ENCODE measurements at regions not wholly inside any gene's neighbourhood (a gene's known extent, or its start where the extent isn't known, plus 50 kb on each side); places are given as distances from the start of the nearest gene placed in this dataset.

DNA sequence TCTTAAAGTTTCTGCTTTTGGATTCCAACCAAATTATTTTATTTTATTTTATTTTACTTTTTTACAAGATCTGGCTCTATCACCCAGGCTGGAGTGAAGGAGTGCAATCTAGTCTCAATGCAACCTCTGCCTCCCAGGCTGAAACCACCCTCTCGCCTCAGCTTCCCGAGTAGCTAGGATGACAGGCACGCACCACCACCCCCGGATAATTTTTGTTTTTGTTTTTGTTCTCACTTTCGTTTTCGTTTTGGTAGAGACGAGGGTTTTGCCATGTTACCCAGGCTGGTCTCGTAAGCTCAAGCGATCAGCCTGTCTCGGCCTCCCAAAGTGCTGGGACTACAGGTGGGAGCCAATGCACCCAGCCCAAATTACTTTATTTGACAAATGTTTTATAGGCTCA is 219.8 kb downstream of the ETS1 start:
- in situ Hi-C loops (cut with MboI; ENCODE audit: low sequenced_read_pairs), result no loop called here

DNA sequence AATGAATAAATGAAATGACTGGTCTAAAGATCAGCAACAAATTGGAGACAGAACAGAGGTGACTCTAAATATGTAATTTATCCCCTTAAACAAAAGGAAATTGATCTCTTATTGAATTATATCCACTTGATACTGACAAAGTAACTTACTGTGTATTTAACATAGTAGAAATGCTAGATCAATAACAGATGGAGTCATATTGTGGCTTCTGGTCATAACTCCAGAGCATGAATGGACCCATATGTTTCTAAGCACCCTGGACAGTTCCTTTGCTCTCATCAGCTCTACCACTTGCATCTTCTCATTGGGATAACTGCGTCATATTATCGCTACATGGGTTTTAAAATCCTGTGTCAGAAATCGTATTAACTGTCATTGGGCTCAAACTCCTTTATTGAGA is 222.3 kb downstream of the ETS1 start:
- in situ Hi-C loops (cut with MboI; ENCODE audit: low sequenced_read_pairs), result no loop called here

DNA sequence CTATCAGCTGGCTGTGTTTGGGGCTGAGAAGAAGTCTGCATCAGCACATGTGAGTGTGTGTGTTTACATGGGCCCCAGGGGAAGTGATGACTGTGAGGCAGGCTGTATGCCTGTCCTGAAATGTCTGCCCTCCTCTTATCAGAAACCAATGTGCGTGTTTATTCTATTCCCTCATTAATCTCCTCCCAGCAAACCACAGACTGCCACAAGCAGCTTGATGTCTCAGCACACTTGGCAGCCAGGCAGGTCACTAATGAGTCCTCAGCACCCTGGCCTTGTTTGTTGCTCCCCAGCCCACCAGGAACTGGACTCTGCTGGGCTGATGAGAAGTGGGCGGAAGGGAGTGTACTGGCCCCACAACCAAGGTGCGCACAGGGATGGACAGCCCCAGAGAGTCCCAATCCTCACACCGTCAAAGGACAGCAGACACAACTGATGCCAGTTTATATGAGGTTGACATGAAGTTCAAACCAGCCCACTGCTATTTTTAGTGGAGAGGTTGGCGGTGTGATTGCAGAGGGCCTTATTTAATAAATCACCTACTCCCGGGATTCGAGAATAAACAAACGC is 225.8 kb downstream of the ETS1 start:
- in situ Hi-C loops (cut with MboI; ENCODE audit: low sequenced_read_pairs), result no loop called here

DNA sequence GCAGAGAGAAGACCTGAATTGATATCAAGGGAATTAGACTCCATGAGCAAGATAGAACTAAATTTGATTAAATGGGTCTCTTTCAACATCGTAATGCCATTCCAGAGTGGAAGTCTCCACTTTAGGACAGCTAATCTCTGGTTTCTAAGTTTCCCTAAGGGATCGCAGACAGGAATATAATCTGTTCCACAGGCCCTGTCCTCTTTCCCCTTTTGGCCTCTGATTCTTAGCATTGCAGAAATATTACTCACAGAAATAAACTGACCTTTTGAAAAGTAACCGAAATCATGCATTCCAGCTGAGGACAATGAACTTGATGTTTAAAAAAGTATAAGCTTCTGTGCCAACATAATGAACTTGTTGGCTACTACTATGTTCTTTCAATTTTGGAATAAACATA is 227.8 kb downstream of the ETS1 start:
- in situ Hi-C loops (cut with MboI; ENCODE audit: low sequenced_read_pairs), result no loop called here

DNA sequence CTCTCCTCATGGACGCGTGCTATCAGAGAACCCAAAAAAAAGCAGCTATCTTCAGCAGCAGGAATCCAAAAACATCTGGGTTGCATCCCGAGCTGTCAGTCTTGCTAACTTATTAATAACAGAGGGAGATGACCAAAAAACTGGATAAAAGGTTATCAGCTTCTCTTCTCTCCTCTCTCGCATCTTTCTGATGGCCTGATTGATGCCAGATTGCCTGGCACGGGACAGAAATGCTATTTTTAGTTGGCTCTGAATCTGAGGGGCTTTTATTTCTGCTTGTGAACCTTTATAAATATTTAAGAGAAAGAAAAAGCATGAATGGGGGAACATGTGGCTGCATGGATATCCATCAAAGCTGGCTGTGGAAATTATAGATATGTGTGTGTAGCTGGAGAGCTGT is 230.3 kb downstream of the ETS1 start:
- in situ Hi-C loops (cut with MboI; ENCODE audit: low sequenced_read_pairs), result no loop called here

DNA sequence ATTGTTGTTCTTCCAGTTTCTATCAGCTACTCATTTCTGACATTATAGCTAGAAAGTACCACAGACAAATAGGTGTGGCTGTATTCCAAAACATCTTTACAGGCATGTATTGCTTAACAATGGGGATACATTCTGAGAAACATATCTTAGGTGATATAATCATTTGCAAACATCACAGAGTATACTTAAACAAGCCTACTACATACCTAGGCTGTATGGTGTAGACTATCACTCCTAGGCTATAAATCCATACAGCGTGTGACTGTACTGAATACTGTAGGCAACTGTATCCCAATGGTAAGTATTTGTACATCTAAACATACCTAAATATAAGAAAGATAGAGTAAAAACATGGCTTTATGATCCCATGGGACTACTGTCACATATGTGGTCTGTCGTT is 231.8 kb downstream of the ETS1 start:
- in situ Hi-C loops (cut with MboI; ENCODE audit: low sequenced_read_pairs), result no loop called here

DNA sequence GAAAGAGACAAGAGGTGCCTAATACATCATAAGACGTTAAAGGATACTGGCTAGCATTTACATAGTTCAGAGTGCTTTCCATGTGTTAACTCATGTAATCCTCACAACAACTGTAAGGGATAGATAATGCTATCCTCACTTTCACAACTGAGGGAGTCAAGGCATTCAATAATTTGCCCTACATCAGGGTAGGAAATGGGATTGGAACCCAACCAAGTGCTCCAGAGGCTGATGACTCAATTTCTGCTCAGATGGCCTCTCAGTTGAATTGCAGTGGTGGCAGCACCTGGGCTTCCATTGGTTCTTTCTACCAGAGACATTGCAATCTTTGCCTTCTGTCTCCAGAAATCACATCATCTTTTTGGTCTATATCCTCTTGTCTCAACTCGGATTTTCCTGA is 232.9 kb downstream of the ETS1 start:
- in situ Hi-C loops (cut with MboI; ENCODE audit: low sequenced_read_pairs), result no loop called here

DNA sequence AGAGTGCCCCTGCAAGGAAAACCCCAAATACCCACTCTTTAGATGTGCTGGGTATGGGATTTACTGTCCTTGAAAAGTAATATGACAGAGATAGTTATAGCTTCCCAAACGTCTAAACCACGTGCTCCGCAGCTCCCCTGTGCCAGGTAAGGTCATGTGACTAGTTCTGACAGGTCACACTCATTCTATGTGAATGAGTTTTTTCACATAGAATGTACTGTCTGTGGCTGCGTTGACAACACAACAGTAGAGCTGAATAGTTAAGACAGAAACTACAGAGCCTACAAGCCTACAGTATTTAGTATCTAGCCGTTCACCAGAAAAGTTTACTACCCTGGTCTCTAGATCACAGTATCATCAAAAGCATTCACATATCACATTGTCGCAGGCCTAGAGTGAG is 236.2 kb downstream of the ETS1 start:
- in situ Hi-C loops (cut with MboI; ENCODE audit: low sequenced_read_pairs), result no loop called here

DNA sequence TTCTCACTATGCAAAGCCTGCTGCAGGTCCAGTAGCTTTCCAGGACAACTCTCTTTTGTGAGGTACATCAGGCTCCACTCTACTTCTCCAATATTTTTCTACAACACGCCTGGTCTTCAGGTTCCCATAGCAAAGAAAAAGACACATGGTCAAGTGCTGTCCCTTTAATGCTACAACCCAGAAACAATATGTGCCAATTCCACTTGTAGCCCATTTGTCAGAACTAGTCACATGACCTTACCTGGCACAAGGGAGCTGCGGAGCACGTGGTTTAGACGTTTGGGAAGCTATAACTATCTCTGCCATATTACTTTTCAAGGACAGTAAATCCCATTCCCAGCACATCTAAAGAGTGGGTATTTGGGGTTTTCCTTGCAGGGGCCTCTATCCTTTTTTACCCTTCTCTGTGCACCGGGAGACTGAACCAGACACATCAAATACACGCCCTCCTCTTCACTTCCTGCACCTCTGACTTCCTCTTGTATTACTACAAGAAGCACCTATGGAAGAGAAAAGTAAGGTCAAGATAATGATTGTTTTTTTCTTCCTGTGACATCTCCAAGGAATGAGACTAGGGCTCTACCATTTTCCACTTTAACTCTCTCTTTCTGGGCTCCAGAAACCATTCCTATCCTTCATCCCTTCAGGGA is 237.6 kb downstream of the ETS1 start:
- in situ Hi-C loops (cut with MboI; ENCODE audit: low sequenced_read_pairs), result no loop called here

DNA sequence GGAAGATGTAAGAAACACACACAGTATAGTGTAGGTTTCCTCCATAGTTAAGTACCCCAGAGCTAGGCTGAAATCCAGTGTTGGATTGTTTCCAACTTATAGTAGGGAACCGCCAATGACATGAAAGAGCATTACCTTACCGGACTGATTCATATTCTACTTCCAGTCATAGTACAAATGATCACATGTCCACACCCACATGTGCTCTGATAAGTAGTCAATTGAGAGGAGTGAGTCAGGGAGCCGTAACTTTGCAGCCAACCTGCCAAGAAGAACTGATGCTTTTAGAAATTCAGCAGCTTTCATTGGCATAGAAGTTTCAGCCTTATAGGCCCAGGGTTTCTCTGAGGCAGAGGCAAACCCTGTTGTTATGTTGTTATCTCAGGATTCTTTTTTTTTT is 240.6 kb downstream of the ETS1 start:
- in situ Hi-C loops (cut with MboI; ENCODE audit: low sequenced_read_pairs), result no loop called here

DNA sequence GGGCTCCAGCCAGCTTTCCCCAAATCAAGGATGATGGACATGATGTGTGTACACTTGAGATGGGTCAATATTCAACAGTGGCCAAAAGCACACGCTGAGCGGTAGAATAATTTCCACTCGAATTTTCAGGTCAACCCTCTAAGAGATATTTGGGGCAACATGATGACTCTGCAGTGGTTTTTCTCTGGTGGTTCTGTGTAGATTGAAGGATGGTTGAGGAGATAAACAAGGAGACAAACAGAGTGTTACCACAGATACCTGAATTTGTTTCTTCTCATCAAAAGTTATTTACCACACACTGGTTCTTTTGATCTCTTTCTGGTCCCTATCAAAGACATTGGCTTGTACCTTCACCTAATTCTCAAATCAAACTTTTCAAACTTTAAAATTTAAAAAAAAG is 242.0 kb downstream of the ETS1 start:
- in situ Hi-C loops (cut with MboI; ENCODE audit: low sequenced_read_pairs), result no loop called here

DNA sequence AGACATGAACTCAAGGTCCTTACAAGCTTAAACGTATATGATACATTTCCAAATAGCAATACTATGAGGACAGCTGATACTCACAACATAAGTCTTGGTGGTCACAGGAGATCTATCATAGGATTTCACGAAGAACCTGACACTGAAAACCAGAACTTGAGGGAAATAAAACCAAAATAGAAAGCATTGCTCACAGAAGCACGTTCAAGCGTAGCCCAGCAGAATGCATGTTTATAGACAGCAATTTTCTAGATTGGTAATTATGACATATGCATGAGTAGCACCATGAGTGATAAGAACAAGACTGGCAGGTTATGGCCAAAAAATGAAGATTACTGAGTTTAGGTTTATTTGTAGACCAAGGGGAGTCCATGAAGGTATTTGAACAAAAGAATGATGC is 243.5 kb downstream of the ETS1 start:
- in situ Hi-C loops (cut with MboI; ENCODE audit: low sequenced_read_pairs), result no loop called here

DNA sequence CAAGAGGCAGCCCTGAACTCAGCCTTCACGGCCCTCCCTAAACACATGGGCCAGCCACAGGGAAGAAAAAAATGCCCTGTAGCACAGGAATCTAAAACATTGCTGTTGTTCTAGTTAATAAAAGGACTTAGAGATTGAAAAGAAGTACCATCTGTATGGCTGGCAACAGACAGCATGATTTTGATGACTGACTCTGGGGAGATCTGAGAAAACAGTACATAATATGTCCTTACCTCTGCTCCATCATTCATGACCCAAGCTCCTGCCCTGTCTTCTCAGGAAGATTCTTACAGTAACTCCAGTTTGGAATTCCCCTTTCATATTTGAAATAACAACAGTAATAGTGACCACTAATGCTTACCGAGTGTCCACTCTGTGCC is 244.2 kb downstream of the ETS1 start:
- in situ Hi-C loops (cut with MboI; ENCODE audit: low sequenced_read_pairs), result no loop called here

DNA sequence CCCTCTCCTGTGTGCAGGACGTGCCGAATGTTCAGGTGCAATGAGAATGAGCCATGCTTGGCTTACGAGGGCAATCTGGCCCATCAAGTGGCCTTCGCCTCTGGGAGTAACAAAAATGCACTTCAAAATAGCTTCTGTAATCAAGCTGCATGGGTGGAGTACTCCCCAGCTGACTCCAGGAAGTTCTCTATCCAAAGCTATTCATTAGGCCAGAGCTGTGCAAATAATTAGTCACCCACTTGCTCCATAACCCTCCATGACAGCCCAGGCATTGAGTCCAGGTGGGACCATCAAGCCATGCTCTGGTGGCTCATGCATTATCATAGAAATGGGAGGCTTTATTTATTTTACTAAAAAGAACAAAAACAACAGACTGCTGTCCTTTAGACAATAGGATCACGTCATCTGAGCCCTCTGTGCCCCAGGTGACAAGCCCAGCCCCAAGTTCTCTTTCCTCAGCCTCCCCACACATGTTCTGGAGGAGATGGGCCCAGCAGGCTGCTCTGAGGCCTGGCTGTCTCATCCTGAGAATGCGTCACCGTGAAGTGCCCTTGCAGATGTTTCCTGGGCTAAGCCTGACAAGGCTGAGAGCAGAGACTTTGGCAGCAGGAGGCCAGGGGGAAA is 244.7 kb downstream of the ETS1 start:
- in situ Hi-C loops (cut with MboI; ENCODE audit: low sequenced_read_pairs), result no loop called here

DNA sequence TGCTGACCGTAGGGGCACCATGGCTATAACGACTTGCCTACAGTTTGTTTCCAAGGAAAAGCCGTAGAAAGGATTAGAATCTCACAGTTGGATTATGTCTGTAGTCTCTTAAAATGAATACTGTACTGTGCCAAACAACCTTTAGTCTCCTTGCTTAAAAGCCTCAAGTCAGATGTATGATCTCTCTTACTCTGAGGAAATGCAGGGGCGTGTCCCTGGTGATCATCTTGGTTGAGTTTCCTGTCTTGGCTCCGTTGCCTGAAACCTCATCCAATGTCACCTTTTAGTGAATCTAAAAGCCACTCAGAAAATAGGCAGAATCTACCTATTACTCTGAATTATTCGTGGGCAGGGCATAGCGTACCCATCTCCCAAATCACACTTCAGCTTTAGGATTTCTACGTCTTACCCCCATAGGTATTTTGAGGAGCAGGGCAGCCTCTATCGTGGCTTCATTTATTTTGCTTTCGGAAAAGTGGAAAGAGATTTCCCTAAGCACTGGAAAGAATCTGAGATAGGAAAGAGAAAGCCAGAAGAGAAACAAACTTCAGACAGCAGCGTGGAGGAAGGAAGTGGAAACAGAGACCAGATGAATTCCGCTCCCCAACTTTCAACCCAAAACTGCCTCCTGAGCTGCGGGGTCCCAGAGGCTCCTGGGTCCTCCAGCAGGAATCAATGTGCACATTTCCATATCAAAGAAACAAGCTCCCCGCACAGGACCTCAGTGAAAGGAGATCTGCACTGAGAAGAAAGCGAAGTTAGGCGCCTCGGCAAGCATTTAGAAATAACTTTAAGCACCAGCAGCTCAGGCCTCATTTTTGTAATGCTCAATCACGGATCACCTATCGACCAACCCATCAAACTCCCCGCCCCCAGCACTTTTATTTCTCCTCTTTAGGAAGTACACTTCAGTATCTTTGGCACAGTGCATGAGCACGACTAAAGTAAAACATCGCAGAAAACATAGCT is 245.8 kb downstream of the ETS1 start:
- in situ Hi-C loops (cut with MboI; ENCODE audit: low sequenced_read_pairs), result no loop called here

DNA sequence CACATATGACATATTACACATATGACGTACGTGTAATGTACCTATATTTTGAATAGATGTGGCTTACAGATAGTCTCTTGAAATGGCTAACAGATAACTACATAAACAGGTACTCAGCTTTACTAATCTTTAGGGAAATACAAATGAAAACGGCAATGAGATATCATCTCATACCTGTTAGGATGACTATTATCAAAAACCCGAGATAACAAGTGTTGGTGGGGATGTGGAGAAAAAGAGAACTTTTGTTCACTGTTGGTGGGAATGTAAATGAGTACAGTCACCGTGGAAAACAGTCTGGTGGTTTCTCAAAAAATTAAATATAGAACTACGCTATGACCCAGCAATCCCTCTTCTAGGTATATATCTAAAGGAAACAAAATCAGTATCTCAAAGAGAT is 247.6 kb downstream of the ETS1 start:
- in situ Hi-C loops (cut with MboI; ENCODE audit: low sequenced_read_pairs), result no loop called here

DNA sequence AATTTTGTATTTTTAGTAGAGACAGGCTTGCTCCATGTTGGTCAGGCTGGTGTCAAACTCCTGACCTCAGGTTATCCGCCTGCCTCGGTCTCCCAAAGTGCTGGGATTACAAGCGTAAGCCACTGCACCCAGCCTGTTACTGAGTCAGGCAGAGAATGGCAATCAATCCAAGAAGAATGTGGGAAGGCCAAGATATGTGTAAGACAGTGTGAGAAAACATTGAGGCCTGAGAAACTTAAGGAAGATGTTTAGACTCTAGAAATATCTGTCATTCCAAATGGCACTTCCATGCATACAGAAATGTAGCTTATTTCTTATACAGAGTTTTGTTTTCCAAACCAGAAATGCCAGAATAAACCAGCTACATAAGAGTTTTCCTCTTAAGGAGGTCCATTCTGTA is 248.5 kb downstream of the ETS1 start:
- in situ Hi-C loops (cut with MboI; ENCODE audit: low sequenced_read_pairs), result no loop called here

DNA sequence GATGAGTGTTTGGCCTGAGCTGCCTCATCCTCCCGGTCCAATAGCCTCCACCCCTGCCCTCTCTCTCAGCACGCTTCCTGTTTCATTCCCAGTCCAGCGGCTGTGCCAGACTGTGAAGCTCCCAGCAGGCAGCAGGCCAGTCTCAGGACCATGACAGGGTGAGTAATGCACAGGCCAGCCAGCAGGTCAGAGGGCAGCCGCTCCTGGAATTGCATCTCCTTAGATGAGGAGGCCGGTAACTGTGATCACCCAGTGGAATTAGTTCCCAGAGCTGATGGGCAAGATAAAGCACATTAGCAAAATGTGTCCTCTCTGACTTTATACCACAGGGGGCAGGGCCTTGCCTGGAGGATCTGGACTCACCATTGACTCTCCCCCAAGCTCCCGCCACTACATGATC is 251.2 kb downstream of the ETS1 start:
- in situ Hi-C loops (cut with MboI; ENCODE audit: low sequenced_read_pairs), result no loop called here

DNA sequence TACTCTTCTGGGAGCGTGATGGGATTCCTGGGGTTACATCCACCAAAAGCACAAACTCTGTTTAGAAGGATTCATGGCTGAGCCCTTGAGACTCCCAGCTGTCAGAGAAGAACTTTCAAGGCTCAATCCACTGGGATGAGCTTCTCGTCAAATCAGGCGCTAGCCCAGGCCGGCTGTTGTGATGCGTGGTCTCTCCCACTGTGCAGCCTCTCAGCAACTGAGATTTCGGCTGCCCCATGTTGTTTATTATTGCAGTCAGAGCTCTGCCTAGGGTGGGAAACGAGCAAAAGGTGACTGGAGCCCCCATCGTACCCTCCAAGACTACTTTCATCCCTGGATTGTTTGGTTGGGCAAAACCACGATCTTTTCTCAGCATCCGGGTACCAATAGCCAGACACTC is 251.6 kb downstream of the ETS1 start:
- in situ Hi-C loops (cut with MboI; ENCODE audit: low sequenced_read_pairs), result no loop called here

DNA sequence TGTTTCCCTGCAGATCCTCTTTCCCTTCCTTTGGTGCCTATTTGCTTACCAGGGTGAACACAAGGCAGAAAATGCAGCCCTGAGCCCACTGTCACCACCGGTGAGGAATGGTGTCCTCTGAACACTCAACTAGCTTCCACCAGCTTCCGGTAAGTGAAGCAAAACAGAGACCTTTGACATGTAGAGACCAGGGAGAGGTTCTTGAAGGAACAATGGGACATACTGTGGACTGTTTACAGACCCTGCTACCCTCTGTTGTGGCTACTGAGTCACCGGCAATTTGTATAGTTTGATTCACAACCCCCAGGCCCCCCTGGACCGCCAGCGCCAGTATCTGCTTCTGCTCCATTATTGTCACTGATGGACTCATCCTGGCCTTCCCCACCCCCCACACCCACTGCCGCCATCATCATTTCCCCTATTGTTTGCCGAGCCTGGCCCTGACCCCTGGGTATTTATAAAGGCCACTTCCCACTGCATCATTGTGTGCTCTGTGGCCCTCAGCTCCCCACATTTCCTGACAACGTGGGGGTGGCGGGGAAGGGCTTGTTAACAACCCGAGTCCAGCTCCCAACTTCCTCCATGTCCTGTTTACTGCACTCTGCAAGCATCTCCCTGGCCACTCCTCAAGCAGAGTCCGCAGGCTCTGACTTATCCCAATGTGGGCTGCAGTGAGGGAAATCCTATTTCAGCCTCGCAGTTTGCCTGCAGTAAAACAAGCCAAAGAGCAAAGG is 252.9 kb downstream of the ETS1 start:
- in situ Hi-C loops (cut with MboI; ENCODE audit: low sequenced_read_pairs), result no loop called here

DNA sequence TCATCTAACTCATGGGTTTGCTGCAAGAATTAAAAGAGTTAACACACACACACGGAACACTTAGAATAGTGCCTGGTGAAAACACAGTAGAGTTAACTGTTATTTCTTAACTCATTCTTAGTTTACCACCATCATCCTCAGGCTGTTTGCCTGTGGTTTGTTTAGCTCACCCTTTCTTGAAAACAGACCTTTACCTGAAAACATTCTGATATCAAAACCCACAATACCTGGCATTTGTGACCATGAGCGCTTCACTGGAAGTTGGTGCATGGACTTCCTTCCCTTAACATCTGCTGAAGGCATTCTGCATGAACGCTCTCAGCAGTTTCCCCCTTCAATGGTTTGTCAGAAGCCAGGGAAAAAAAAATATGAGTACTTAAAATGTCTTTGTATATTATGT is 256.0 kb downstream of the ETS1 start:
- in situ Hi-C loops (cut with MboI; ENCODE audit: low sequenced_read_pairs), result no loop called here

Measured in HL-60/S4 (cell line).